Activated CD4-positive, alpha-beta memory T cell treated with anti-CD3 and anti-CD28 coated beads, Interleukin-2, amount 10 ng/mL, durations not matched to agents 7 days and 5 days (primary cell): ENCODE measurements at regions not wholly inside any gene's neighbourhood (a gene's known extent, or its start where the extent isn't known, plus 50 kb on each side); places are given as distances from the start of the nearest gene placed in this dataset.

Experiments used
- CTCF ChIA-PET: fragments of 350-600 bp; sonication (Branson Sonifier 250); formaldehyde crosslinking; loops from one replicate; lab custom pipeline; 2021; ENCODE audit warnings: antibody characterized with exemption, inconsistent platforms; lab: Charles Lee
- POLR2A ChIA-PET: fragments of 350-600 bp; sonication (Branson Sonifier 250); formaldehyde crosslinking; loops from one replicate; lab custom pipeline; 2021; ENCODE audit warnings: antibody characterized with exemption; lab: Charles Lee
- DNase-seq: peaks from one replicate; pipeline ENCODE4 v3.0.0-alpha.2; 2020
- H3K27ac Mint-ChIP-seq: one replicate; pipeline ENCODE4 v1.8.0; 2021; ENCODE audit warnings: mild to moderate bottlenecking, mixed read lengths
- H3K27me3 Mint-ChIP-seq: one replicate; pipeline ENCODE4 v1.8.0; 2021; ENCODE audit warnings: mixed read lengths
- H3K36me3 Mint-ChIP-seq: one replicate; pipeline ENCODE4 v1.8.0; 2021; ENCODE audit warnings: low read depth, mixed read lengths
- H3K4me1 Mint-ChIP-seq: one replicate; pipeline ENCODE4 v1.8.0; 2021; ENCODE audit warnings: mixed read lengths
- H3K4me3 Mint-ChIP-seq: one replicate; pipeline ENCODE4 v1.8.0; 2021; ENCODE audit warnings: mild to moderate bottlenecking, mixed read lengths
- H3K9me3 Mint-ChIP-seq: one replicate; pipeline ENCODE4 v1.8.0; 2021; ENCODE audit warnings: mixed read lengths

GRCh38 chr9:11431490-11431889, 818.7 kb upstream of the PTPRD start:
- DNase-seq: no peak
- POLR2A ChIA-PET: no interaction called here
- CTCF ChIA-PET: no interaction called here

DNA sequence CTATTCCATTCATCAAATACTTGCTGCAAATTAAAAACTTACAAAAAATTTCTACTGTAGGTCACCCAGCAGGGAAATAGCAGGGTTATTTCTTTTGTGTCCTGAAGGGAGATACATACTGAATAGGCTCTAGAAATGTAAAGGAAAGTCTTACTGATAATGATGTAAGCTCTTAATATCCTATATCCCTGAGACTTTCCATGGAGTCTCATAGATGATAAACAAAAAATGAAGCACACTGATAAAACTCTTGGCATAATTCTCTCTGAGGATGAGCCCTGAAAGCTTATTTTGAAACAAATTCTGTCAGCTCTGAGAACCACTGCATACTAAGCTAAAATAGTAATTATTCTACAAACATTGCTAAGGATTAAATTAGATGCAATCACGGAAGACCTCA, 819.6 kb upstream of the PTPRD start:
- no peak for DNase-seq
- Mint-ChIP-seq H3K27me3 (no peaks in the 10 kb centered on the region), H3K27ac (no peak overlapping the region), H3K4me1 (no peaks in the 10 kb centered on the region), H3K9me3 (peaks cover 14% of the 10 kb centered on the region), H3K36me3 (no peaks in the 10 kb centered on the region), H3K4me3 (no peak overlapping the region)
- ChIA-PET CTCF (no interaction called here), POLR2A (no interaction called here)

More at GRCh38 chr9:11431490-11431889, 818.7 kb upstream of the PTPRD start:
- no peak overlapping the region for H3K4me3 Mint-ChIP-seq
- H3K36me3 Mint-ChIP-seq: no peaks in the 10 kb centered on the region
- H3K27me3 Mint-ChIP-seq: no peaks in the 10 kb centered on the region
- no peak overlapping the region for H3K27ac Mint-ChIP-seq
- H3K9me3 Mint-ChIP-seq: peaks cover 15% of the 10 kb centered on the region
- no peaks in the 10 kb centered on the region for H3K4me1 Mint-ChIP-seq

DNA sequence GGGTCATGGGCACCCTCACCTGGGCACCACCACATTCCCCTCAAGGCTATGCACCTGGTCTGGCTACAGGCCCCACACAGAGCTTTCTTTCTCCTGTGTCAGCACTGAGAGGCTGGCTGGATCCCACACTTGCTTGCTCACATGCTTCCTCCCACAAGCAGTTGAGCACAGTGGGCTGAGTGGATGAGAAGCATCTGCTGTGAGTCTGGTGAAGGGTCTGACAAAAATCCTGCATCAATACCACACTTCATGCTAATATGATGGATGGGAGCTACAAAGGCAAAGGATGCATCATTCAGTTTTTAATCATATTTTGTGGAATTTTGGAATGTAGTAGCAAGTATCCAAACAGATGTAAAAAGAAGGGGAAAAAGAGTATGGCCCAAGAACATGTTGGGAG, 830.8 kb upstream of the PTPRD start:
- H3K27me3 Mint-ChIP-seq: no peaks in the 10 kb centered on the region
- POLR2A ChIA-PET: no interaction called here

GRCh38 chr9:11457825-11458790, 845.3 kb upstream of the PTPRD start:
- CTCF ChIA-PET: no interaction called here

More for the DNA sequence above, 830.8 kb upstream of the PTPRD start:
- Mint-ChIP-seq H3K27ac (no peak overlapping the region), H3K9me3 (peaks cover 34% of the 10 kb centered on the region), H3K4me1 (no peaks in the 10 kb centered on the region), H3K4me3 (no peak overlapping the region), H3K36me3 (no peaks in the 10 kb centered on the region)
- CTCF ChIA-PET: no interaction called here
- DNase-seq: no peak

DNA sequence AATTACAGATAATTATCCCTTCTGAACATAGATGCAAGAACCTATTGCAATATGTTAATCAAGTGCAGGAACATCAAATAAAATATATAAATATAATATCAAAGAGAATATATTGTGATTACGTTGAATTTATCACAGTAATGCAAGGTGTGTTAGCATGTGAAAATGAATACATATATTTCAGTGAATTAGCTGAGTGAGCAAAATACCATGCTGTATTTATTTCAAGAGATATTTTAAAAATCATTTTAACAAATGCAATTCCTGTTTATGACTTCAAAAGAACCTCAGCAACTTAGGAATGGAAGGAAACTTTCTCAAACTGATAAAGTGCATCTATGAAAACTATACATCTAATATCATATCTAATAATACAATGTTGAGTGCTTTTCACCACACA, 856.9 kb upstream of the PTPRD start:
- Mint-ChIP-seq H3K27ac (no peak overlapping the region), H3K4me1 (no peaks in the 10 kb centered on the region), H3K36me3 (no peaks in the 10 kb centered on the region), H3K4me3 (no peak overlapping the region), H3K9me3 (no peaks in the 10 kb centered on the region), H3K27me3 (no peaks in the 10 kb centered on the region)
- CTCF ChIA-PET: no interaction called here
- DNase-seq: no peak
- POLR2A ChIA-PET: no interaction called here

More at GRCh38 chr9:11457825-11458790, 845.3 kb upstream of the PTPRD start:
- DNase-seq: no peak
- Mint-ChIP-seq H3K4me1 (no peaks in the 10 kb centered on the region), H3K9me3 (peaks cover 11% of the 10 kb centered on the region), H3K27me3 (no peaks in the 10 kb centered on the region), H3K36me3 (no peaks in the 10 kb centered on the region), H3K4me3 (no peak overlapping the region), H3K27ac (no peak overlapping the region)
- POLR2A ChIA-PET: no interaction called here

- peaks cover under 1% of the 10 kb centered on the region for H3K9me3 Mint-ChIP-seq
- H3K4me3 Mint-ChIP-seq: no peak overlapping the region
- no peak overlapping the region for H3K27ac Mint-ChIP-seq
Measured at GRCh38 chr9:11471321-11471720, 858.5 kb upstream of the PTPRD start.

GRCh38 chr9:11500780-11501179, 888.0 kb upstream of the PTPRD start:
- peaks cover 21% of the 10 kb centered on the region for H3K9me3 Mint-ChIP-seq
- H3K4me3 Mint-ChIP-seq: no peak overlapping the region
- H3K4me1 Mint-ChIP-seq: no peaks in the 10 kb centered on the region
- no peaks in the 10 kb centered on the region for H3K27me3 Mint-ChIP-seq
- no peak overlapping the region for H3K27ac Mint-ChIP-seq
- ChIA-PET POLR2A (no interaction called here), CTCF (no interaction called here)
- no peaks in the 10 kb centered on the region for H3K36me3 Mint-ChIP-seq
- no peak for DNase-seq

More at GRCh38 chr9:11471321-11471720, 858.5 kb upstream of the PTPRD start:
- no peaks in the 10 kb centered on the region for H3K4me1 Mint-ChIP-seq
- H3K27me3 Mint-ChIP-seq: no peaks in the 10 kb centered on the region
- H3K36me3 Mint-ChIP-seq: no peaks in the 10 kb centered on the region
- no peak for DNase-seq
- ChIA-PET CTCF (no interaction called here), POLR2A (no interaction called here)

DNA sequence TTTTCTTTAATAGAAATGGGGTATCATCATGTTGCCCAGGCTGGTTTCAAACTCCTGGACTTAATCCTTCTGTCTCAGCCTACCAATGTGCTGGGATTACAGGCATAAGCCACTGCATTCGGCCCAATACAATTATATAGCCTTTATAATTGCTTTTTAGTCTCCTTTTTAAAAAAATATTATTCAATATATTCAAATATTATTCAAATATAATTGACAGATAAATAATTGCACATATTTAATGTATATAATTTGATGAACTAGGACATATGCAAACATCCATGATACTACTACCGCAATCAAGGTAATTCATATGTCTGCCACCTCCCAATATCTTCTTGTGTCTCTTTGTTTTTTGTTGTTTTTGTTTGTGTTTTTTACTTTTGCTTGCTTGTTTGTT, 894.2 kb upstream of the PTPRD start:
- Mint-ChIP-seq H3K27ac (no peak overlapping the region), H3K4me3 (no peak overlapping the region), H3K4me1 (no peaks in the 10 kb centered on the region), H3K27me3 (no peaks in the 10 kb centered on the region), H3K36me3 (no peaks in the 10 kb centered on the region), H3K9me3 (peaks cover 24% of the 10 kb centered on the region)
- ChIA-PET POLR2A (no interaction called here), CTCF (no interaction called here)
- no peak for DNase-seq

GRCh38 chr9:11537566-11537965, 924.8 kb upstream of the PTPRD start:
- DNase-seq: no peak
- Mint-ChIP-seq H3K36me3 (no peaks in the 10 kb centered on the region), H3K4me1 (no peaks in the 10 kb centered on the region), H3K27me3 (no peaks in the 10 kb centered on the region), H3K4me3 (no peak overlapping the region), H3K27ac (no peak overlapping the region), H3K9me3 (peaks cover 9% of the 10 kb centered on the region)
- POLR2A ChIA-PET: no interaction called here
- CTCF ChIA-PET: no interaction called here

DNA sequence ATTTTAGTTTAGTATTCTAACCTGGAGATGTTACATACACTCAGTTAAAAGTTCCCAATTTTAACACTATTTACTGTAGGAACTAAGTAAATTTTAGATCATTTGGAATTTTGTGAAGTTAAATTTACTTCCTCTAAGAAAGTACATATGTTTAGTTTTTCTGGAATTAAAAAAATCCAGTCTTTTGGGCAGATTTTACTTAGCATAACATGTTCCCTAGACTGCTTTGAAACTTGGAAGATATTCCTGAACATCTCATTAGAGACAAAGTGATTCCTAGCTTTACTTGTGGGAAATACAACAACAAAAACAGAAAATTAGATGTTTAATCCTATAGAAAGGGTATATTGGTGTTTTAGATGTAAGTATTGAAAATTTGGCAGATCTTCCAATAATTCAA, 930.0 kb upstream of the PTPRD start:
- ChIA-PET CTCF (no interaction called here), POLR2A (no interaction called here)
- no peaks in the 10 kb centered on the region for H3K27me3 Mint-ChIP-seq
- H3K4me1 Mint-ChIP-seq: no peaks in the 10 kb centered on the region
- no peaks in the 10 kb centered on the region for H3K36me3 Mint-ChIP-seq
- H3K4me3 Mint-ChIP-seq: no peak overlapping the region
- peaks cover 13% of the 10 kb centered on the region for H3K9me3 Mint-ChIP-seq
- DNase-seq: no peak
- H3K27ac Mint-ChIP-seq: no peak overlapping the region

- POLR2A ChIA-PET: no interaction called here
- no peak overlapping the region for H3K4me3 Mint-ChIP-seq
- CTCF ChIA-PET: no interaction called here
- no peaks in the 10 kb centered on the region for H3K27me3 Mint-ChIP-seq
- H3K4me1 Mint-ChIP-seq: no peaks in the 10 kb centered on the region
- no peak for DNase-seq
- H3K36me3 Mint-ChIP-seq: no peaks in the 10 kb centered on the region
- no peak overlapping the region for H3K27ac Mint-ChIP-seq
- peaks cover 13% of the 10 kb centered on the region for H3K9me3 Mint-ChIP-seq
Measured at GRCh38 chr9:11546231-11546630, 933.4 kb upstream of the PTPRD start.

GRCh38 chr9:11549311-11549794, 936.6 kb upstream of the PTPRD start:
- Mint-ChIP-seq H3K4me3 (no peak overlapping the region), H3K36me3 (no peaks in the 10 kb centered on the region), H3K27ac (no peak overlapping the region), H3K4me1 (no peaks in the 10 kb centered on the region), H3K9me3 (peaks cover 11% of the 10 kb centered on the region), H3K27me3 (no peaks in the 10 kb centered on the region)
- CTCF ChIA-PET: no interaction called here
- POLR2A ChIA-PET: no interaction called here
- DNase-seq: no peak

- H3K27ac Mint-ChIP-seq: no peak overlapping the region
- CTCF ChIA-PET: no interaction called here
Measured at GRCh38 chr9:11551106-11551505, 938.3 kb upstream of the PTPRD start.

GRCh38 chr9:11558043-11558442, 945.2 kb upstream of the PTPRD start:
- DNase-seq: no peak
- no peaks in the 10 kb centered on the region for H3K4me1 Mint-ChIP-seq
- ChIA-PET CTCF (no interaction called here), POLR2A (no interaction called here)
- no peaks in the 10 kb centered on the region for H3K36me3 Mint-ChIP-seq
- no peak overlapping the region for H3K27ac Mint-ChIP-seq
- H3K27me3 Mint-ChIP-seq: no peaks in the 10 kb centered on the region
- peaks cover 13% of the 10 kb centered on the region for H3K9me3 Mint-ChIP-seq
- no peak overlapping the region for H3K4me3 Mint-ChIP-seq

More at GRCh38 chr9:11551106-11551505, 938.3 kb upstream of the PTPRD start:
- peaks cover 6% of the 10 kb centered on the region for H3K9me3 Mint-ChIP-seq
- no peak overlapping the region for H3K4me3 Mint-ChIP-seq
- POLR2A ChIA-PET: no interaction called here
- H3K36me3 Mint-ChIP-seq: no peaks in the 10 kb centered on the region
- H3K27me3 Mint-ChIP-seq: no peaks in the 10 kb centered on the region
- no peak for DNase-seq
- no peaks in the 10 kb centered on the region for H3K4me1 Mint-ChIP-seq
